Activated CD8-positive, alpha-beta T cell treated with anti-CD3 and anti-CD28 coated beads for 36 hours (primary cell): ENCODE measurements at regions not wholly inside any gene's neighbourhood (a gene's known extent, or its start where the extent isn't known, plus 50 kb on each side); places are given as distances from the start of the nearest gene placed in this dataset.

ENCODE experiments used
- ATAC-seq: fragments of 200-7000 bp; cut with Tn5 transposase; one replicate; pipeline ENCODE4 v1.10.0; 2021; ENCODE audit warnings: mild to moderate bottlenecking, moderate library complexity
- CTCF ChIA-PET: fragments of 350-600 bp; sonication (Branson Sonifier 250); formaldehyde crosslinking; loops from one replicate; lab custom pipeline; 2021; ENCODE audit warnings: antibody characterized with exemption; lab: Charles Lee
- POLR2A ChIA-PET: fragments of 350-600 bp; sonication (Branson Sonifier 250); formaldehyde crosslinking; loops from one replicate; lab custom pipeline; 2021; ENCODE audit warnings: antibody characterized with exemption; lab: Charles Lee
- DNase-seq: peaks from one replicate; pipeline ENCODE4 v3.0.0-alpha.2; 2020
- H3K27ac Mint-ChIP-seq: one replicate; pipeline ENCODE4 v1.8.0; 2021; ENCODE audit warnings: mild to moderate bottlenecking, mixed read lengths
- H3K27me3 Mint-ChIP-seq: one replicate; pipeline ENCODE4 v1.8.0; 2021; ENCODE audit warnings: mixed read lengths
- H3K36me3 Mint-ChIP-seq: one replicate; pipeline ENCODE4 v1.8.0; 2021; ENCODE audit warnings: low read depth, mixed read lengths
- H3K4me1 Mint-ChIP-seq: one replicate; pipeline ENCODE4 v1.8.0; 2021; ENCODE audit warnings: low read depth, mixed read lengths
- H3K4me3 Mint-ChIP-seq: one replicate; pipeline ENCODE4 v1.8.0; 2021; ENCODE audit warnings: mild to moderate bottlenecking, moderate library complexity, mixed read lengths
- H3K9me3 Mint-ChIP-seq: one replicate; pipeline ENCODE4 v1.8.0; 2021; ENCODE audit warnings: mixed read lengths
- CTCF ChIP-seq: fragments of 200-600 bp; IDR thresholded peaks from one replicate; pipeline ENCODE4 v1.8.0; 2022; ENCODE audit warnings: antibody characterized with exemption, mild to moderate bottlenecking
- intact Hi-C: fragments of 100-400 bp; cut with micrococcal nuclease; formaldehyde crosslinking; loops from one replicate; pipeline ENCODE4 v1.10.0; 2022

- H3K4me3 Mint-ChIP-seq = no peak overlapping the region
- ATAC-seq = no peak
- H3K4me1 Mint-ChIP-seq = no peaks in the 10 kb centered on the region
- peaks cover 5% of the 10 kb centered on the region for H3K9me3 Mint-ChIP-seq
- H3K27ac Mint-ChIP-seq = no peak overlapping the region
- ChIA-PET POLR2A (no interaction called here), CTCF (no interaction called here)
- no peak for DNase-seq
- no peaks in the 10 kb centered on the region for H3K36me3 Mint-ChIP-seq
- peaks cover 6% of the 10 kb centered on the region for H3K27me3 Mint-ChIP-seq
- intact Hi-C loops = no loop called here
- TF ChIP-seq CTCF = no peak
These were observed 119.1 kb upstream of the CD82 start for GRCh38 chr11:44446366-44446762.

DNA sequence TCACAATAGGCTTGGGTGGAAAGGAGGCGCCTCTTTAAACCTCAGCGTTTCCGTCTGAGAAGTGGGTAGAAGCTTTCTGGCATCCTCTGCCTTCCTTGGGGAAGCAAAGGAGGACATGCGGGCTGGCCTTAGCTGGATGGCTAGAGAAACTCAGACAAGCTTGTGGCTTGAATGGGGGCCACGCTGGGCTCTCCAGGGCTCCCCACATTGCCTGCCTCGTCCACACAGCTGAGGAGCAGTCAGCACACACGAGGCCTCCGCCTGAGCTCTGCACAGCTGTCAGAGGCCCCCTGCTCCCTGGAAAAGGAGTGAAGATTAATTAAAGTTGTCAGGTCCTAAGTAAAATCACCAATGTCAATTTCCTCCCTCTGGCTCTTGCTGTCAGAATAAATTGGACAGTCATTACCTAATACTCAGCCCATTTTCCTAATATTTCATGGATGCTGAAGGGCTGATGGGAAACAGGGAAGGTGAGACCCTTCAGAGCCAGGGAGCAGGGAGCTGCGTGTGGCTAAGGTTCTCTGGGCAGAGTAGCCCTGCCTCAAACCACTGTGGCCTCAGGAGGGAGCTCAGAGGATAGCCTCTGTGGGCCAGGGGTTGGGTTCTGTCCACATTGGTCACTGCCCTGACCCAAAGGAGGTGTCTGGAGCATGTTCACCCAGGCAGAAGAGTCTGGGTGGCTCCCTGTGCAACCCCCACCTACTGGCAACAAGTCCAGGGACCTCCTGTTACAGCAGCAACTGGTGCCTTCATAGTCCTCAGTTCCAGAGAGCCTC, 118.3 kb upstream of the CD82 start:
- H3K27me3 Mint-ChIP-seq = peaks cover 5% of the 10 kb centered on the region
- H3K9me3 Mint-ChIP-seq = peaks cover 3% of the 10 kb centered on the region
- POLR2A ChIA-PET = no interaction called here
- ATAC-seq = no peak
- intact Hi-C loops = no loop called here
- CTCF ChIA-PET = no interaction called here
- no peak for DNase-seq
- no peak overlapping the region for H3K4me3 Mint-ChIP-seq
- no peaks in the 10 kb centered on the region for H3K36me3 Mint-ChIP-seq
- H3K4me1 Mint-ChIP-seq = no peaks in the 10 kb centered on the region
- TF ChIP-seq CTCF = no peak
- no peak overlapping the region for H3K27ac Mint-ChIP-seq

DNA sequence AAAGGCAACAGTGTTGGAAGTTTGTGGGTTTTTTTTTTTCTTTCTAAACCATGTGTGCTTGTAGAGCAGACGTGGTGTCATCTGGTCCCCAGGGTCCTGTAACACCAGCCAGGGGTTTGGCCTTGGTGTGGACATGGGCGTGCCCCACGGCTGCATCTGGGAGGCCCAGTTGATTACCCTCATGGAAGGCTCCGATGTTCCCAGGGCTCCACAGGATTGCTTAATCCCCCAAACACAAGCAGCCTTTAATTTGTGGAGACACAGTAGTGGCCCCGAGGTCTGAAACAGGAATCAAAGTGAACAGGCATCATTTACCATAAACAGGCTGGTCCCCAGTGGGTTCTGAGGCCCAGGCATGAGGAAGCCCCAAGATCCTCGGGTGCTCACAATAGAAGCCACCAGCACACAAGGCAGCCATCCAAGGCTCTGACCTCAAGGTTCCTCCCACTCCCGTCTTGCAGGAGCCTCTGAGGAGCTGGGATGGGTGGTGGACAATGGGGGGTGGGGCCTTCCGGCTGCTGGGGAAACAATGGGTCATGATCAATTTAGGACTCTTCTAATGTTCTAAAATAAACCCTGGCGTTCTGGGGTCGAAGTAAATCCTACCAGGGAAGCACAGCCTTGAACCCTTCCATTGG, 115.0 kb upstream of the CD82 start:
- no peaks in the 10 kb centered on the region for H3K9me3 Mint-ChIP-seq
- DNase-seq = no peak
- H3K36me3 Mint-ChIP-seq = no peaks in the 10 kb centered on the region
- ATAC-seq = no peak
- H3K27ac Mint-ChIP-seq = no peak overlapping the region
- no peaks in the 10 kb centered on the region for H3K4me1 Mint-ChIP-seq
- ChIA-PET CTCF (no interaction called here), POLR2A (no interaction called here)
- no peak for TF ChIP-seq CTCF
- peaks cover 1% of the 10 kb centered on the region for H3K27me3 Mint-ChIP-seq
- no peak overlapping the region for H3K4me3 Mint-ChIP-seq
- intact Hi-C loops = no loop called here

DNA sequence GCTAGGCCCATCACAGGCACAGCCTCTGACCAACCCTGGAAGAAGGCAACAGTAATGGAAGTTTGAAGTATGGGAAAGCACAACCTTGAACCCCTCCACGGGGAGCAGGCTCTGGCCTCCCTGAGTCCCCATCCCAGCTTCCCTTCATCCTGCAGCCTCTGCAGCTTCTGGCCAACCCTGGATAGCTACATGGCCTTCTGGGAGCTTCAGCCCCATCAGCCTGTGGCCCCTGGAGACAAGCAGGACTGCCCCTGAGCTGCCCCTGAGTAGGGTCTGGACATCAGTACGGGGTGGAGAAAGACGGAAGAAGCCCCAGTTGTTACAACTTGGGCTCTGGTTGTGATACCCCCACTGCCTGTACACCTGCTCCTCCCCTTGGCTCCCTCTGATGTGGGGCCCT, 113.8 kb upstream of the CD82 start:
- POLR2A ChIA-PET = no interaction called here
- no peak overlapping the region for H3K27ac Mint-ChIP-seq

More for the DNA sequence above, 113.8 kb upstream of the CD82 start:
- intact Hi-C loops = no loop called here
- Mint-ChIP-seq H3K9me3 (no peaks in the 10 kb centered on the region), H3K27me3 (no peaks in the 10 kb centered on the region), H3K4me3 (no peak overlapping the region), H3K36me3 (no peaks in the 10 kb centered on the region), H3K4me1 (no peaks in the 10 kb centered on the region)
- no peak for ATAC-seq
- CTCF ChIA-PET = no interaction called here
- DNase-seq = no peak
- no peak for TF ChIP-seq CTCF
